Mesothelial cell of epicardium (in vitro differentiated cells): ENCODE measurements at regions not wholly inside any gene's neighbourhood (a gene's known extent, or its start where the extent isn't known, plus 50 kb on each side); places are given as distances from the start of the nearest gene placed in this dataset.

ENCODE experiments used
- DNase-seq, 2 experiments: peaks; one replicate each; pipeline ENCODE4 v3.0.0; 2021; ENCODE audit warnings: low spot score in 2 of 2; ENCODE audit not compliant: unreplicated experiment in 2 of 2
- H3K27ac Mint-ChIP-seq: 2 replicates; pipeline ENCODE4 v1.8.0; 2021; ENCODE audit warnings: mixed read lengths
- H3K27me3 Mint-ChIP-seq: 2 replicates; pipeline ENCODE4 v1.8.0; 2021; ENCODE audit warnings: low read depth, mixed read lengths
- H3K36me3 Mint-ChIP-seq: 2 replicates; pipeline ENCODE4 v1.8.0; 2021; ENCODE audit warnings: mixed read lengths
- H3K4me1 Mint-ChIP-seq: 2 replicates; pipeline ENCODE4 v1.8.0; 2021; ENCODE audit warnings: mixed read lengths
- H3K4me3 Mint-ChIP-seq: 2 replicates; pipeline ENCODE4 v1.8.0; 2021; ENCODE audit warnings: mild to moderate bottlenecking, moderate library complexity, mixed read lengths
- H3K9me3 Mint-ChIP-seq: 2 replicates; pipeline ENCODE4 v1.8.0; 2021; ENCODE audit warnings: mixed read lengths
- TF ChIP-seq, protein P1 (sequence below): fragments of 200-600 bp; sonication (generic); IDR thresholded peaks from one replicate; pipeline ENCODE4 v1.5.0; 2021; ENCODE audit warnings: antibody characterized with exemption; ENCODE audit not compliant: unreplicated experiment

DNA sequence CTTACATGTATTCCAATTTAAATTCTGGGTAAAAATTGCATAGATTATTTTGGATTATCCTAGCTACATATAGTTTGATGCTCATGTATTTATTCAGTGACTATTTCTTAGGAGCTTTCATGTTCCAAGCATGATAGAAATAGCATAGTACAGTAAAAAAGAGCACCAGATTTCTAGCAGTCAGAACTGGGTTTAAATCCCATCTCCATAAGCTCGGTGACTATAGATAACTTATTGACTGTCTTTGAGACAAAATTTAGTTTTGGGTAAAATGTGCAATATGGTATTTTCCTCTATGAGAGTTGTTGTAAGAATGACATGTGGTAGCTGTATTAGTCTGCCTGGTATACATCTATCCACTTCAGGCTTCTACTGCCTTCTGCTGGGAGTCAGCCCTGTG, 889.6 kb downstream of the DTWD2 start:
- H3K27me3 Mint-ChIP-seq: no peaks in the 10 kb centered on the region
- no peak for DNase-seq
- no peak overlapping the region for H3K27ac Mint-ChIP-seq
- TF ChIP-seq, protein P1, sequence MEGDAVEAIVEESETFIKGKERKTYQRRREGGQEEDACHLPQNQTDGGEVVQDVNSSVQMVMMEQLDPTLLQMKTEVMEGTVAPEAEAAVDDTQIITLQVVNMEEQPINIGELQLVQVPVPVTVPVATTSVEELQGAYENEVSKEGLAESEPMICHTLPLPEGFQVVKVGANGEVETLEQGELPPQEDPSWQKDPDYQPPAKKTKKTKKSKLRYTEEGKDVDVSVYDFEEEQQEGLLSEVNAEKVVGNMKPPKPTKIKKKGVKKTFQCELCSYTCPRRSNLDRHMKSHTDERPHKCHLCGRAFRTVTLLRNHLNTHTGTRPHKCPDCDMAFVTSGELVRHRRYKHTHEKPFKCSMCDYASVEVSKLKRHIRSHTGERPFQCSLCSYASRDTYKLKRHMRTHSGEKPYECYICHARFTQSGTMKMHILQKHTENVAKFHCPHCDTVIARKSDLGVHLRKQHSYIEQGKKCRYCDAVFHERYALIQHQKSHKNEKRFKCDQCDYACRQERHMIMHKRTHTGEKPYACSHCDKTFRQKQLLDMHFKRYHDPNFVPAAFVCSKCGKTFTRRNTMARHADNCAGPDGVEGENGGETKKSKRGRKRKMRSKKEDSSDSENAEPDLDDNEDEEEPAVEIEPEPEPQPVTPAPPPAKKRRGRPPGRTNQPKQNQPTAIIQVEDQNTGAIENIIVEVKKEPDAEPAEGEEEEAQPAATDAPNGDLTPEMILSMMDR: no peak
- H3K4me1 Mint-ChIP-seq: peaks cover 5% of the 10 kb centered on the region
- no peaks in the 10 kb centered on the region for H3K36me3 Mint-ChIP-seq
- no peak overlapping the region for H3K4me3 Mint-ChIP-seq
- H3K9me3 Mint-ChIP-seq: peaks cover 5% of the 10 kb centered on the region

DNA sequence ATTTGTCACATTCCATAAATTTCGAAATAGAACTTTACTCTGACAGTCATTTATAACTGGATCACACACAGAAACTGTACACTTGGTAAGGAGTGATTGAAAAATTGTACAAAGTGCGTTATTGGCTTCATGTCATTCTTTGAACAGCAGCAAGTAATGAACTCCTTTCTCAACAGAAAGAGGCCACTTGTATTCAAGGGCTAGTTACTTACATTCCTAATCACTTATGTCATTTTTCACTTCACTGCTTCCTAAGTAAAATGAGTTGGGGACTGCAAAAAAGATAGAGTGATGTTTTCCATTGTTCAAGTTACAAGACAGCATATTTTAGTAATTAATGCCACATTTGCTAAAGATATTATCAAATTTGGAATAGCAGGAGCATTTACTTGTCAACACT, 893.2 kb downstream of the DTWD2 start:
- Mint-ChIP-seq H3K4me3 (no peak overlapping the region), H3K4me1 (peaks cover 5% of the 10 kb centered on the region)
- no peak for DNase-seq

DNA sequence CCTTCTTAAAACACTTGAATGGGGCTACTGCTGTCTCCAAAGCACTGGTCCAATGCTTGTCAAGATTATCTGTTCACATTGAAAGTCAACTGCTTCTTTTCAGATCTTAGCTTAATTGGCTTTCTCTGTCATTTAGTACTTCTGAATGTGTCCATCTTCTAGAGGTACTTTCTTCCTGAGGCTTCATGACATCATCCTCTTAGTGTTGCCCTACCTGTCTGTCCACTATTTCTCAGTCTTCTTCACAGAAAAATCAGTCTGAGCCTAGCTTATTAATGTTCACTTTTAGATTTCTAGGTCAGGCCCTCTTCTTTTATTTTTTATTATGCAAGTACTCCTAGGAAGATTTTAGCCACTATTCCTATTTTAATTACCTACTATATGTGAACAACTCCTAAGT, 899.9 kb downstream of the DTWD2 start:
- Mint-ChIP-seq H3K27ac (no peak overlapping the region), H3K36me3 (no peaks in the 10 kb centered on the region), H3K9me3 (peaks cover 22% of the 10 kb centered on the region), H3K4me1 (no peaks in the 10 kb centered on the region), H3K4me3 (no peak overlapping the region), H3K27me3 (no peaks in the 10 kb centered on the region)
- DNase-seq: no peak
- TF ChIP-seq, protein P1: no peak

More for the DNA sequence above, 893.2 kb downstream of the DTWD2 start:
- H3K27ac Mint-ChIP-seq: no peak overlapping the region
- no peaks in the 10 kb centered on the region for H3K27me3 Mint-ChIP-seq
- H3K9me3 Mint-ChIP-seq: peaks cover 8% of the 10 kb centered on the region
- H3K36me3 Mint-ChIP-seq: no peaks in the 10 kb centered on the region
- TF ChIP-seq, protein P1: no peak

DNA sequence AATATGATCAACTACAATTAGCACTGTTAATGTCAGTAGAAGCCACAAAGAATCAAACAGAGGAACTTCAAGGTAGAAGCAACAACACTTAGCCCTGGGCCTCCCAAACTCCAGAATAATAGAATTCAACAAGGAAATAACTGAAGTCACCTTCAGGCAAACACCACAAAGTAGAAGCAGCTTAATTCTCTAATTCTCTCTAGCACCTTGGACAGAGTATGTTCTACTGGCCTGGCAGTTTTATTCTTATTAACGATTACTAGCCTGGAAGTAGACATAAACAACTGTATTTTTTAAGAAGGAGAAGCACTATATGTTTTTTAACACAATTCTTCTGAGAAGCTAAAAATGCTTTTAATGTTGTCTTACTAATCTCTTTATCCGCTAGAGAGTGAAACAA, 911.9 kb downstream of the DTWD2 start:
- Mint-ChIP-seq H3K4me3 (no peak overlapping the region), H3K9me3 (peaks cover 6% of the 10 kb centered on the region), H3K27ac (no peak overlapping the region), H3K27me3 (peaks cover 2% of the 10 kb centered on the region), H3K4me1 (no peaks in the 10 kb centered on the region), H3K36me3 (no peaks in the 10 kb centered on the region)
- no peak for DNase-seq
- TF ChIP-seq, protein P1: no peak

DNA sequence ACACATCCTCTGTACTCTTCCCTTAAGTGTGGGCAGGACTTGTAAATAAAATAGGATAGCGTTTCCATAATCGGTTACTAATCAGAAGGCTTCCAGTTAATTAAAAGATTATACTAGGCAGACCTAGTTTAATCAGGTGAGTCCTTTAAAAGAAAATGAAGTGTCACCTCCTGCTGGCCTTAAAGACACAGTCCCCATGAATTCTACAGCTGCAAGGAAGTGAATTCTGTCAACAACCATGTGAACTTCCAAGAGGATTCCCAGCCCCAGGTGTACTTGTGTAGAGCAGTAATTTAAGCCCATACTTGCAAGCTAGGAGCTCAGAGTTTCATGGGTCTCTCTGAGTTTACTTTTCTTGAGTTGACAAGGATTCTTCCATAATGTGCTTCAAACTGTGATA, 918.3 kb downstream of the DTWD2 start:
- Mint-ChIP-seq H3K27me3 (peaks cover 4% of the 10 kb centered on the region), H3K27ac (no peak overlapping the region), H3K4me3 (no peak overlapping the region), H3K36me3 (no peaks in the 10 kb centered on the region), H3K9me3 (peaks cover 12% of the 10 kb centered on the region), H3K4me1 (no peaks in the 10 kb centered on the region)
- DNase-seq: no peak
- TF ChIP-seq, protein P1: no peak

DNA sequence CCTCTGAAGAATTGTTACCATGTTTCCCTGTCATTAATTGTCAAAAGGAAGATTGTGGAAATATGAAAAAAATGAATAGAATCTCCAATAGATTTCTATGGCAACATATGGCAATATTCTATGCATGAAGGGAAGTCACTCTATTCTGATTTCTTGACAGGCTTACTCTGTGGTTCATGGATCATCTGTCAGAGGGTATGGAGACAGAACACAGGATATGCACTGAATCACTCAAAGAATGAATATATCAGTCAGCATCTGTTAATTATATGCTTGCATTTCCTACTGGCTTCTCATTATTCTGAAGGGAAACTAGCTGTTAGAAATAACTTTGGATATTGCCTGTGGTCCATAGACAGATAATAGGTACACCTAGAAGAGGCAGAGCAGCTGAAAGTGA, 918.9 kb downstream of the DTWD2 start:
- H3K4me1 Mint-ChIP-seq: no peaks in the 10 kb centered on the region
- H3K4me3 Mint-ChIP-seq: no peak overlapping the region
- H3K27ac Mint-ChIP-seq: no peak overlapping the region

More for the DNA sequence above, 918.9 kb downstream of the DTWD2 start:
- Mint-ChIP-seq H3K9me3 (peaks cover 14% of the 10 kb centered on the region), H3K36me3 (no peaks in the 10 kb centered on the region), H3K27me3 (peaks cover 3% of the 10 kb centered on the region)
- DNase-seq: no peak
- TF ChIP-seq, protein P1: no peak
